ENCODE measurements at regions not wholly inside any gene's neighbourhood (a gene's known extent, or its start where the extent isn't known, plus 50 kb on each side); places are given as distances from the start of the nearest gene placed in this dataset.

DNA sequence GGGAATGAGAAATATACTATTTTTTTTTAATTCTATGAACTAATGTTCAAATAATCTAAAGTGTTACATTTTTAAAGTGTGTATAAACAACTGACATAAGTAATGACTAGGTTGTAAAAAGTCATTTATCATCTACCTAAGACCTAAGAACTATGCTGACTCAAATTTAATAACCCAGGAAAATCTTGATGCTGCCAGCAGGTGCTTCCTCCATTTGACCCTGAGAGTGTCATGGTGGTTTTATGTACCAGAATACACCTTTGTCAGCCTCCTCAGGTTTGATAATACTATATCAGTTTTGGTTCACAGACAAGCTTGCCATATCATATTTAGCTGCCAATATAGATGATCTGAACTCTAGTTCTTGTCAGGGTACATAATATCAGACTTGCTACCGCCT is 1151.2 kb downstream of the PCDH17 start:
- no peak for DNase-seq (ENCODE audit: low spot score)

DNA sequence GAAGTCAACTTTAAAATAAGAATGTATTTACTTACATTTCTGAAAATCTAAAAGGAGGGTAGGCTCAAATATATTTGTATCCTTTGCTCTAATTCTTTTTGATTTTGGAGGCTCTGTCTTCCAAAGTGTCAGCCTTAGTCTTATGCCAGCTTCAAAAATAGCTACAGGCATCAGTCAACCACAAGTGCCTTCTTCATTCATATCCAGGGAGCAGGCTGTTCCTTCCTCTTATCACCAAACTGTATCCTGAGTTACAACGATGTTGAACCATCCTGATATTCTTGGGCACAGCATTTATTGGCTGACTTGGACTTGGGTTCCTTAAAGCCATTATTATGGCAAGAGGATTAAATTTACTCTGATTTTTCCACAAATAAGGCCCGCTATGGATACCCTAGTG is 1161.3 kb downstream of the PCDH17 start:
- DNase-seq (ENCODE audit: low spot score), result no peak

DNA sequence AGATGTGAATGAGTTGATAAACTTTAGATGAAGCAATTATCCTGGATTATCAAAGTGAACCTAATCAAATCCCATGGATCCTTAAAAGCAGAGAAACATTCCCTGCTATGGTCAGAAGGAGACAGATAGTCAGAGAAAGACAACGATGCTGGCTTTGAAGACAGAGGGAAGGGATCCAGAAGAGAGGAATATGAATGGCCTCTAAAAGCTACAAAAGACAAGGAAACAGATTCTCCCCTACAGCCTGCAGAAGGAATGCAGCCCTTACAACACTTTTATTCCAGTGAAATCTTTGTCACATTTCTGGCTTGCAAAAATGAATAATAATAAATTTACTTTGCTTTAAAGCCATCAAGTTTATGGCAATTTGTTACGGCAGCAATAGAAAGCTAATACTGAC is 1164.2 kb downstream of the PCDH17 start:
- DNase-seq (ENCODE audit: low spot score), result no peak

DNA sequence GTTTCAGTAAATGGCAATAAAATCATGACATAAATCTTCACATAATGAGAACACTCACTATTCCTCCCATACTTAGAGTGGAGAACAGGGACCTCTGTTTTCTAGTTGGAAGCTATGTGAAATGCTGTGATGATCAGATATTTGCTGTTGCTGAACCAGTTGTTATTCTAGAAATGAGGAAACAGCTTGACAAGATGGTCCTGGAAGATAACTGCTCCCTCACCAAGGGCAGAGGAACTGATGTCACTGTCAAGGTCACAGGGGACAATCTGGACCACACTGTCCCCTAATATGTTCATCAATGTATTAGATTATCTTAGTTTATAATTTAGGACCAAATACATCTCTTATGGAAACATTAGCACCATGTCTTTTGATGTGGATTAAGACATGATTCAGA is 1173.3 kb downstream of the PCDH17 start:
- no peak for DNase-seq (ENCODE audit: low spot score)

DNA sequence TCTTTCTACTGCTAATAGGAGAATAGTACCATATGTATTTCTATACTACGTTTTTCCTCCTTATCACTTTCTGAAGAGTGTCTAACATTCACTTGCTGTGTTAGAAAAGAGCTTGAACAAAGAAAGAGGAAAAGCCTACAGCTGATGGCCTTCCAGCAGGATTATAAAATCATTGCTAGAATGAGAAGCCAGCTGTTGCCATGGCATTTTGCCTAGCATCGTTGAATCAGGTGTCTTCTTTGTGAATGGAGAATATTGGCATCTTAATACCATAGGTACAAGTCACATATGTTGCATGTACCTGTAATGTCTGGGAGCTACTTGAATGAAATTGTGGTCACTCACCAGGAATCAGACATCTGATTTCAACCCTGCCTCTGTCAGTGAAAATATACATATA is 1174.9 kb downstream of the PCDH17 start:
- DNase-seq (ENCODE audit: low spot score), result no peak

DNA sequence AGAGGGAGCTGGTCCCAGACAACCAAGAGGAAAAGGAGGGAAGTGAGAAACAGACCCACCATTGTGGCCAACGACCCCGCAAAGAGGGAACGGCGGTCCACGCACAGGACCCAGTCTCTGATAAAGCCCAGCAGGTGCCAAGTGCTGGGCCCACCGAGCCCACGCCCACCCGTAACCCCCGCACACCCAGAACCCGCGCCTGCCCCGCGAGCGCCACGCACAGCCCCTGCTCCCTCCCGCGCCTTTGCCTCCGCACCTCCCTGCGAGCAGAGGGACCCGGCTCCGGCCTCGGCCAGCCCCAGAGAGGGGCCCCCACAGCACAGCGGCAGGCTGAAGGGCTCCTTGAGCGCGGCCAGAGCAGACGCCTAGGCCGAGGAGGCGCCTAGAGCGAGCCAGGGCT is 1192.2 kb downstream of the PCDH17 start:
- no peak for DNase-seq (ENCODE audit: low spot score)

DNA sequence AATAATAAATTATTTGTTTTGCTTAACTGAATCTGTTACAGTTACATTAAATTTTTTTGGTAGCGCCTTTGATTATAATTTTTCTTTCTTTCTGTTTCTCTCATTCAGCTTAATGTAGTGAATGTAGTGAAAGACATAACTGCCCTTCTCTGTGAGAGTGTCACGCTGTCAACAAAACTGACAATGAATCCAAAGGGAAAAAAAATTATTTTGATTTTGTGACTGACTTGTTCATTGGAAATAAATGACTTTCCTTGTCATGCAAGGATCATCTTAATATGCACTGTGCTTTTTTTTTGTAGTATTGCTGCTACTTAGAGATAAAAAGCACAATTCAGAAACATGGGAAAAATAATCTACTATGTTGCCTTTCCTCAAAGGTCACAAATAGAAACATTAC is 1196.4 kb downstream of the PCDH17 start:
- DNase-seq (ENCODE audit: low spot score), result no peak

DNA sequence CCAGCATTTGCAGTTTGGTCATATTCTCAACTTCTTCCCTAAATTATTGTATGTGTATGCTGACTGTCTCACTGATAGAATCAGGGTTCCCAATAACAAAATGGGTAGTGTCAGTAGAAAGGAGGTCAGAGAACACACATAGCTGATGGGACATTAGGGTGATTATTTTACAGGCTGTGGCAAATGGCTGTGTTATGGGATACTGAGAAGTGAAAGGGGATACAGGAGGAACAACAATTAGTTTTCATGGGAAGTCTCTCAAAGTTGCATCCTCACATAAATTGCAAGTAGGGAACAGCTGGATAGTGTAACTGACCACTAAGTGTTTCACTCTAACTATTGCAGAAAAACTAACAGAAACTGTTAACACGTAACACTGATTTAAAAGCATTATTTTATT is 1199.3 kb downstream of the PCDH17 start:
- no peak for DNase-seq (ENCODE audit: low spot score)

DNA sequence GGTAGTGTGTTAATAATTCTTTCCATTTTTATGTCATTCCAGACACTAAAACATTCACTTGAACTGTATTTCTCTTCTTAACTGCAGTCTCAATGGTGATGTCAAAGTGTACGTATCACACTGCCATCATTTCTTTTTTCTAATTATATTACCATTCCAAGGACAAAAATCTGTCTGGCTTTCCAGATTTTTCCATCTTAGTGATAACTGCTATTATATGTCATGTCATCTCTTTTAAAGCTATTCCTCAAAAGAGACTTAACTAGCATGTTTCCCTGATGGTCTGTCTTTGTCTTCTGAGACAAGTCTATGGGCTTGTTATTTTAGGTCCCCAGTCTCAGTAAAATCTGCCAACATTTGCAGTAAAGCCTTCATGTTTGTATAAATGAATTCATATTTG is 1207.1 kb downstream of the PCDH17 start:
- DNase-seq (ENCODE audit: low spot score), result no peak

DNA sequence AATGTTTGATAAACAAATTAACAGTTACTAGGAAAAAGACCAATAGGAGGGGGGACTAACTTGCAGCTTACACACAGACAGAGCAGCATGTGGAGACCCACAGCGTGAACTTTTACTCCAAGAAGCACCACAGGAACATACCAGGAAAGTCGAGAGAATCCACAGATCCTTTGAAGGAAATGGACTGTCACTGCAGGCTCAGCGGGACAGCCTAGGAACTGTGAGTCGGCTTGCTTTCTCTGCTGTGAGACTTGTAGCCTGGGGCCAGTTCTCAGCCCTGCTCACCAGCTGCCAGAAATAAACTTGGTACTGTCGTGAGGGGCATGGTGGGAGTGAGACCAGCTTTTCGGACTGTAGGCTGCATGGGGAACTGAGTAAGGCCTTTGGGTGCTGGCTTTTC is 1211.5 kb downstream of the PCDH17 start:
- no peak for DNase-seq (ENCODE audit: low spot score)

DNA sequence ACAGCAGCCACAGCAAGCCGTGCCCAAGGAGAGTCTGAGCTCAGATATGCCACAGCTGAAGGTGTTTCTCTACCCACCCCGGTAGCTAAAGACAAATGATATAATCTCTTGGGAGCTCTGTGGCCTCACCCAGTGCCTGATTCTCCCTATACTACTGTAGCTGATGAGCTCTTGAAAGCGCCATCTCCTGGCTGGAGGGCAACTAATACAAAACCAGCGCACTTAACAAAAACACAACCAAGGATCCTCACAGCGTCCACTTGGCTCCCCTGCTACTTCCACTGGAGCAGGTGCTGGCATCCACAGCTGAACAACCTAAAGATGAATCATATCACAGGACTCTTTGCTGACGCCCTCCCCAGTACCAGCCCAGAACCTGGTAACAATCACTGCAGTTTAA is 1212.0 kb downstream of the PCDH17 start:
- no peak for DNase-seq (ENCODE audit: low spot score)

DNA sequence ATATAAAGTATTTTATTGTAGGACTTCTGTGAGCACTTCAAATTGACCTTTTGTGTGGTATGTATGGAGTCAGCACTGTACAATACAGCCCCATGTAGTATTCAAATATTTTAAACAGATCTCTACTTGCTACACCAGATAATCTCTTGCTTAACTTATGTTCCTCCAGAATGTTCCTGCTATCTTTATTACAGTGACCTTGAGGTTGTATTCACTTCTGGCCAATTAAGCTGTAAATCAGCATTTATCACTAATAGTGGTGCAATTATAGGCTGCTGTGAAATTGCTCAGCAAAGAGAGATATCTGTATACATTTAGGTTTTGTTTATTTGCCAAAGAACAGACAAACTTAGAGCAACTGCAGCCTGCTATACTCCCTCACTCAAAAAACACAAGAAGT is 1218.6 kb downstream of the PCDH17 start:
- DNase-seq (ENCODE audit: low spot score), result no peak

DNA sequence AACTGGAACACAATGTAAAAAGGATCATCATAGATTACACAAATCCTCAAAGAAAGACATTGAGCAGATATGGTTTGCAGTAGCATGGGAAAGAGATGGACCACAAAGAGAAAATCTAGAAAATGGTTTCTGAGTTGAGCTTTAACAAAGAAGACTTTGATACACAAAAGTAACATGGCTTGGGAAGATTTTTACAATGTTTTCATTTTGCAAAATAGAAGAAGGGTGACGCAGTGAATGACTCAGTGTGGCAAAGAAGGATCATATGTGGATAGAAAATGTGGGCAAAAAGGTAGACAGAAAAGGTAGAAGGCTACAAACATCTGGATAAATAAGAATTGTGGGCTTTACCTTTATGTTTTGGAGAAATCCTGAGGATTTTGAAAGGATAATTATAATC is 1220.5 kb downstream of the PCDH17 start:
- DNase-seq (ENCODE audit: low spot score), result no peak

DNA sequence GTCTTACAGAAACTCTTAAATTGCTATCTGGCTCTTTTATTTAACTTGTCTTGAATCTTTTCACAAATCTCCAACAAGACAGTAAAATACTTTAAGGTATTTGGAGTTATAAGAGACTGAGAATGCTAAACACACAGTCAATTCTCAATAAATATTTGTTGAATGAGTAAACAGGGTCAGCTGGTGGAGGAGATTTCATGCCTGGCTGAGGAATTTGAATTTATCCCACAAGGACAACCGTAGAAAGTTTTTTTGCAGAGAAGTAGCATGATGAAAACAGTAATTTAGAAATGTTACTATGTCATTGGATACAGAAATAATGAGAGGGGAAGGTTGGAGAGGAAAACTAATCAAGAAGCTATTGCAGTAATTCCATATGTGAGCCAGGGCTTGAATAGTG is 1223.7 kb downstream of the PCDH17 start:
- DNase-seq (ENCODE audit: low spot score), result no peak

DNA sequence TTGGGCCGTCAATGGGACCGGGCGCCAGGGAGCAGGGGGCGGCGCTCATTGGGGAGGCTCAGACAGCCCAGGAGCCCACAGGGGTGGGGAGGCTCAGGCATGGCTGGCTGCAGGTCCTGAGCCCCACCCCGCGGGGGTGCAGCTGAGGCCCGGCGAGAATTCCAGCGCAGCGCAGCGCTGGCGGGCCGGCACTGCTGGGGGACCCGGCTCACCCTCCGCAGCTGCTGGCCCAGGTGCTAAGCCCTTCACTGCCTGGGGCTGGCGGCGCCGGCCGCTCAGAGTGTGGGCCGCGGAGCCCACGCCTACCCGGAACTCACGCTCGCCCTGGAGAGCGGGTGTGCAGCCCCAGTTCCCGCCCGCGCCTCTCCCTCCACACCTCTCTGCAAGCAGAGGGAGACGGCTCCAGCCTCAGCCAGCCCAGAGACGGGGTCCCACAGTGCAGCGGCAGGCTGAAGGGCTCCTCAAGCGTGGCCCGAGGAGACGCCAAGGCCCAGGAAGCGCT is 1227.4 kb downstream of the PCDH17 start:
- DNase-seq (ENCODE audit: low spot score), result no peak

DNA sequence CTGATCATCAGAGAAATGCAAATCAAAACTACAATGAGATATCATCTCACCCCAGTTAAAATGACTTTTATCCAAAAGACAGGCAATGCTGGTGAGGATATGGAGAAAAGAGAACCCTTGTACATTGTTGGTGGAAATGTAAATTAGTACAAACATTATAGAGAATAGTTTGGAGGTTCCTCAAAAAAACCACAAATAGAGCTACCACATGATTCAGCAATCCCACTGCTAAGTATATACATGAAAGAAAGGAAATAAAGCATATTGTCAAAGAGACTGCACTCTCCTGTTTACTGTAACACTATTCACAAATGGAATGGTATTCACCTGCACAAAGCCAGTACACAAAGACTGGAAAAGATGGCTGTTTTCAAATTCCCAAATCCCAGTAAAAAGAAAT is 1233.7 kb downstream of the PCDH17 start:
- no peak for DNase-seq (ENCODE audit: low spot score)

DNA sequence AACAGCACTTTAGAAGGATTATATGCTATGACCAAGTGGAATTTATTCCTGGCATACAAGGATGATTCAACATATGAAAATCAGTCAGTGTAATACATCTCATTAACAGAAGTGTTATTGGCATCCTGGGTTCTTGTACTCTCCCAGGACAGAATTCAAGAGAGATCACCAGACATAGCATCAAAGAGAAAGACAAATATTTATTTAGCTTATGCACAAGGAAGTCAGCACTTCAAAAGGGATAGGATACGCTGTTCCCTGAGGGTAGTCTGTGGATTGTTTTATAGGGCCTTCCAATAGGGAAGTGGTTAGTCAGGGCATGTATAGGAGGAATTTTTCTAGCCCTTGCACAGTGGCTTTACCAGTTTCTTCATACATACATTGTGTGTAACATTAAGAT is 1238.0 kb downstream of the PCDH17 start:
- no peak for DNase-seq (ENCODE audit: low spot score)

DNA sequence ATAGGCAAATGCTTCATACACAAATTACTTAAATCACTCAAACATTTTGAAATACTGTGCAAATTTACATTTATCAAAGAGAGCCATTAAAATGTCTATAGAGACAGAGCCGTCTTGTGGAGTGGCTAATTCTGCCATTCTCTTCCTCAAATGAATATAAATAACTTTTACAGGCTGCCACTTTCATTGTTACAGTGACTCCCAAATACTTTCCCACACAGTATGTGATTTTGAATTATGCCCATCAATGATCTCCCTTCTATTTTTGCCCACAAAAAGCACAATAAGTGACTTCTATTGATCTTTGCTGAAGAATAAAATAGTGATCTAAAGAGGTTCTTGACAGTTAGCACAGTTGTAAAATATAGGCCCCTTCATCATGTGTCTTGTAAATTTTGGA is 1244.9 kb downstream of the PCDH17 start:
- no peak for DNase-seq (ENCODE audit: low spot score)

DNA sequence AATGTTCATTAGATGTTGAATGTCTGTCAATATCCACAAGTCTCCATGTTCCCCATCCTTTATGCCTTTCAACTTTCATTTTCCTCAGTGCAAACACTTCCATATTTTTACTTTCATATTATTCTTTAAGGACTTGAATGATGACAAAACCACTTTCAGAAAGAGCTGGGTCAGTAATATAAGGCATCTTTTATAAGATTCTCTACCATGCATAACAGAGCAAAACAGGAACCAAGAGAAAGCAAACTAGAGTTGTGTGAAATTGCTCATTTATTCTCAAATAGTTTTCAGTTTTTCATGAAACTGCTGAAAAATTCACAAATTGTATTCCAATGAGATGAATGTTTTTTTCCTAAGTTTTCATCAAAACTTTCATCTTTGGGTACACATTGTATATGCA is 1247.6 kb downstream of the PCDH17 start:
- no peak for DNase-seq (ENCODE audit: low spot score)

DNA sequence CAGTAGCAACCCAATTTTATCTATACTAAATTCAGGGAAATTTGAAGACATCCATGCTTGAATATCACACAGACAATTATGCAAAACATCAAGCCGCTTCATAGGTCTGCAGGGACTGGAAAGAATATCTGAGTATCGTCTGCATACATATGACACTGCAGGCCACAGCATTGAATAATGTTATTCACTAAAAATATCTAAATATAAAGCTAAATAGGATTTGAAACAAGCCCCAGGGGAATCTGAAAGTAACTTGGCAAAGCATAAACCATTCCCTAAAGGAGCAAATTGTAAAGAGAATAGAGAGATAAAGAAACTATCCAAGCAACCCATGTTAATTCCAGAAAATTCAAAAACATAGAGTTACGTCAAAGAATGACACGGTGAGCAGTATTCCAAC is 1251.0 kb downstream of the PCDH17 start:
- DNase-seq (ENCODE audit: low spot score), result no peak

DNA sequence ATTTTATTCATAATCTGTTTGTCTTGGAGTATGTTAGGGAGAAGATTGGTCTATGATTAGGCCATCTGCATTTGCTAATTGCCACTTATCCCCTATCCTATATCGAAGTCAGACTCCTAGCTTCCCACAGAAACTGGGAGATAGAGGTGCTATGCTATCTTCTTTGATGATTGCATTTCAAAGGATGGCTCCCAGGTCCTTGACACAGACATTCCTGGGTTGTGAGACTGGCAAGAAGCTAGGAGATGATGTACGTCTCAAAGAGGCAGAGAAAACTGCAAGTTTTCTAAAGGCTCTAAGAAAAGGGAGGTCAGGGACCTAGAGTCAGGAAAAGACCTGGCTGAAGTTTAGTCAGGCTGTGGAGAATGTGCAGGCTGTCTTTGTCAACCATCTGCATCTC is 1251.9 kb downstream of the PCDH17 start:
- DNase-seq (ENCODE audit: low spot score), result no peak

DNA sequence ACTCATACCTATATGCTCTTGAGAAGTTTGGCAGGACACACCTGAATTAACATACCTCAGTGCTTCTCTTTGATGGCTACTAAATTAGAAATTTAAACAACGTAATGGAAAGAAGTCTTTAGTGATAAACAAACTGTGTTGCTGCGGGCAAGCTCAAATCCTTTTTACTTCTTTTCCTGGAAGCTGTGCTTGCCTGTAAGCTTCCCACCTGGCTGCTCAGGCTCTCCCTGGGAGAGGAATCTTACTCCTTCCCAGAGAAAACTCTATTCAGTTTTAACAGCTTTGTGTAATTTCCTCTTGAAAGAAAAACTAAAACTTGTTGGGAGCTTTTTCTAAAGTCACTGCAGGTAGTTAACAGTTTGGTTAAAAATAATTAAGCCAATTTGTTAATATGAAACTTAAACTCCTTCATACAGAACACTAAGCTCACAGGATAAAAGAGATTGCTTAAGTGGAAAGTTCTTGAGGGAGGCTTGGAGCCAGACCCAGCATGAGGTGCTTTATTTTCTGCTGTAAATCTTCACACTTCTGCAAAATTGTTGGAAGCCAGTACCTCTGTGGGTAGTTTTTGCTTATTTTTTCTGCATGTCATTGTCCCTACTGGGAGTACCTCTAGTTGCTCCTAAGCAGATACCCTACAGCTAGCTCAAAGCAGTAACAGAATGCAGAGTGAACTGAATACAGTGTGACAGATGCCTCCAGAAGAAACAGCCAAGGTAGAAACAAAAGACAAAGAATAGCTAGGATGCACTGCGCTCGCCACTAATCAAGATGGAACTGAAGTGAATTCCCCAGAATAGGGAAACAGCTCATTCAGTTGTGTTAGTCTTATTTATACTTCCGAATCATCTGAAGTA is 1253.0 kb downstream of the PCDH17 start:
- no peak for DNase-seq (ENCODE audit: low spot score)

DNA sequence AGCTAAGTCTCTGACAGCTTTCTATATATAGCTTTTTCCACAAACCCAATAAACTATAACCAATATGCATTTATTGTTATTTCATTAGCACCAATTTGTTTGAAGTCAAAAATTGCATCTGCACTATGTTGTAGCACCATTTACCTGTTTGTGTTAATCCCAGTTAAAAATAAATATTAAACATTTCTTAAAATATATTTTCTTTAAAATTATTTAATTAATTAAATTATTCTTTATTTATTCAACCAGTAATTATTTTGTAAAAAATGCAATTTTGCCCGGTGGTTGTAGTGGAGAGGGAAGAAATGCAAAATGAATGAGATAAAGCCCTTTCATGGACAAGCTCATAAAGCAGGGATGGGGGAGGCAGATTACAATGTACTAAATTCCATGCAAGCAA is 1257.9 kb downstream of the PCDH17 start:
- DNase-seq (ENCODE audit: low spot score), result no peak

DNA sequence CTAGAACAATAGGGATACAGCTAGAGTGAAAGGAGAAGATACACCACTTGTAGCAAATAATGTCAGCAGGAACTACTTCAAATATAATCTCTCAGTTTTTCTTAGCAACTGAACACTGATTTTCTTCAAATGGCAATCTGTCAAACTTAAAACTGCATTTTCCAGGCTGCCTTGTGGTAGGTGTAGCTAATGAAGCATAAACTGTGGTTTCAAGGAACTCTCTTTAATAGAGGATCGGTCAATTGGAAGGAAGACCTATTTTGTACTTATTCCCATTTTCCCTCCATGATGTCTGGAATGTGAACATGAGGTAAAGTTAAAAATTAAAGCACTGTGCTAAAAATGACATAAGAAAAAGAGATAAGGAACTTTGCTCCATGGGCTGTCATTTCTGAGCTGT is 1261.9 kb downstream of the PCDH17 start:
- DNase-seq (ENCODE audit: low spot score), result no peak

Data from globus pallidus (tissue), 1 donor.